NT2/D1 (cell line): ENCODE measurements at regions not wholly inside any gene's neighbourhood (a gene's known extent, or its start where the extent isn't known, plus 50 kb on each side); places are given as distances from the start of the nearest gene placed in this dataset.

Source experiments
- SUZ12 ChIP-seq: IDR thresholded peaks from 2 replicates; pipeline ENCODE4 v1.6.1; 2011; ENCODE audit not compliant: insufficient read length, insufficient read depth; ENCODE audit errors: extremely low read depth
- YY1 ChIP-seq: IDR thresholded peaks from 2 replicates; pipeline ENCODE4 v1.6.1; 2011; ENCODE audit not compliant: insufficient read length, insufficient read depth
- ZNF274 ChIP-seq: IDR thresholded peaks from 2 replicates; pipeline ENCODE4 v1.6.1; 2011; ENCODE audit warnings: mild to moderate bottlenecking, low read depth, low read length

DNA sequence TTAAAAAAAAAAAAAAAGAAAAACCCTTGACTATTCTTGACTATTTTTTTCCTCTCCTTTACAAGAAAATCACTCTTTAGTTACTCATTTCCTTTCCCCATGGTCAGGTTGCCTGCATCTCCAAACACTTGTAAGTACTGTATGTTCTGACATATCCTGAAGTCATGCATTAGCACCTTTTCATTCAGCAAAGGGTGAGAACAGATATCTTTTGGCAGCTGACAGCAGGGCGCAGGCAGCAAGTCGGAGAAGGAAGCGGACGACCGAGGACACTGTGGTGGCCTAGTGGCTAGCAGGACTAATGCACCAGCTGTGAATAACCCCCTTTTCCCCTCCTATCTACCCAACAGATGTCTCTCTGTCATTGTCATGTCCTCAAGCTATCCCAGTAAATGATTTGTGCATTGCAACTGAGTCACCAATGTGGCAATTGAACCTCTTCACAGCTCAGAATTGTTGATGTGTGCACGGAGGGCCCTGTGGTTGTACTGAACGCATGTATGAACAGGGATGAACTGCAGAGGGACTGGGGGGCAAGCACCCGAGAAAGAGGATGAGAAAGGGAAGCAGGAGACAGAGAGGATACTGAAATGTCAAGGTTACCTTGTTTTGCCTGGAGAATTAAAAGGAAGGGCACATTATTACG is 996.0 kb upstream of the ARRDC3 start:
- TF ChIP-seq ZNF274 (no peak), YY1 (no peak), SUZ12 (no peak)
